ENCODE measurements at regions not wholly inside any gene's neighbourhood (a gene's known extent, or its start where the extent isn't known, plus 50 kb on each side); places are given as distances from the start of the nearest gene placed in this dataset.

- Histone ChIP-seq H3K27me3 (ENCODE audit: control insufficient read depth, insufficient read depth, low read length) (no peaks in the 10 kb centered on the region), H3K4me3 (ENCODE audit: low read depth, low read length) (no peak overlapping the region), H3K27ac (ENCODE audit: insufficient read depth, low read length, poor library complexity, severe bottlenecking) (no peak overlapping the region), H3K9me3 (ENCODE audit: control insufficient read depth in 2 of 2, low read length in 2 of 2) (no peaks in the 10 kb centered on the region), H3K36me3 (ENCODE audit: control insufficient read depth, insufficient read depth, low read length) (no peaks in the 10 kb centered on the region), H3K4me1 (ENCODE audit: control insufficient read depth, insufficient read depth, low read length, poor library complexity, severe bottlenecking) (no peaks in the 10 kb centered on the region)
- Mint-ChIP-seq H3K4me1 (no peaks in the 10 kb centered on the region), H3K9me3 (peaks cover 0 to 4% (median 0%) of the 10 kb centered on the region in 7 donors), H3K27me3 (no peaks in the 10 kb centered on the region), H3K4me3 (no peak overlapping the region), H3K36me3 (no peaks in the 10 kb centered on the region), H3K27ac (no peak overlapping the region)
- no peak for DNase-seq
- no peak for ATAC-seq (ENCODE audit: low read depth in 2 of 2)
Measured at GRCh38 chr2:19505199-19506136, 147.0 kb upstream of the OSR1 start.

GRCh38 chr2:19504400-19505198, 146.2 kb upstream of the OSR1 start:
- Mint-ChIP-seq H3K27ac (no peak overlapping the region), H3K9me3 (peaks cover 0 to 4% (median 0%) of the 10 kb centered on the region in 7 donors), H3K4me1 (no peaks in the 10 kb centered on the region), H3K27me3 (no peaks in the 10 kb centered on the region), H3K4me3 (no peak overlapping the region), H3K36me3 (no peaks in the 10 kb centered on the region)
- ATAC-seq (ENCODE audit: low read depth in 2 of 2) (no peak), DNase-seq (no peak)
- H3K4me3 ChIP-seq (ENCODE audit: low read depth, low read length), result no peak overlapping the region
- no peaks in the 10 kb centered on the region for H3K9me3 ChIP-seq (ENCODE audit: control insufficient read depth in 2 of 2, low read length in 2 of 2)
- no peaks in the 10 kb centered on the region for H3K27me3 ChIP-seq (ENCODE audit: control insufficient read depth, insufficient read depth, low read length)
- H3K27ac ChIP-seq (ENCODE audit: insufficient read depth, low read length, poor library complexity, severe bottlenecking), result no peak overlapping the region
- H3K36me3 ChIP-seq (ENCODE audit: control insufficient read depth, insufficient read depth, low read length), result no peaks in the 10 kb centered on the region
- no peaks in the 10 kb centered on the region for H3K4me1 ChIP-seq (ENCODE audit: control insufficient read depth, insufficient read depth, low read length, poor library complexity, severe bottlenecking)

GRCh38 chr2:19503915-19504314, 145.5 kb upstream of the OSR1 start:
- no peaks in the 10 kb centered on the region for H3K4me1 ChIP-seq (ENCODE audit: control insufficient read depth, insufficient read depth, low read length, poor library complexity, severe bottlenecking)
- H3K27me3 ChIP-seq (ENCODE audit: control insufficient read depth, insufficient read depth, low read length), result no peaks in the 10 kb centered on the region
- H3K4me1 Mint-ChIP-seq, result no peaks in the 10 kb centered on the region
- no peaks in the 10 kb centered on the region for H3K9me3 ChIP-seq (ENCODE audit: control insufficient read depth in 2 of 2, low read length in 2 of 2)
- H3K36me3 ChIP-seq (ENCODE audit: control insufficient read depth, insufficient read depth, low read length), result no peaks in the 10 kb centered on the region
- H3K27ac Mint-ChIP-seq, result no peak overlapping the region
- H3K4me3 ChIP-seq (ENCODE audit: low read depth, low read length), result no peak overlapping the region
- H3K36me3 Mint-ChIP-seq, result no peaks in the 10 kb centered on the region
- H3K4me3 Mint-ChIP-seq, result peak overlapping the region in 1 of 4 donors; percentile 48
- H3K27ac ChIP-seq (ENCODE audit: insufficient read depth, low read length, poor library complexity, severe bottlenecking), result no peak overlapping the region
- H3K27me3 Mint-ChIP-seq, result no peaks in the 10 kb centered on the region
- no peak for DNase-seq
- H3K9me3 Mint-ChIP-seq, result peaks cover 0 to 4% (median 0%) of the 10 kb centered on the region in 7 donors
- no peak for ATAC-seq (ENCODE audit: low read depth in 2 of 2)

- H3K4me3 Mint-ChIP-seq, result no peak overlapping the region
- Histone ChIP-seq H3K4me1 (ENCODE audit: control insufficient read depth, insufficient read depth, low read length, poor library complexity, severe bottlenecking) (no peaks in the 10 kb centered on the region), H3K27ac (ENCODE audit: insufficient read depth, low read length, poor library complexity, severe bottlenecking) (no peak overlapping the region), H3K27me3 (ENCODE audit: control insufficient read depth, insufficient read depth, low read length) (no peaks in the 10 kb centered on the region), H3K9me3 (ENCODE audit: control insufficient read depth in 2 of 2, low read length in 2 of 2) (no peaks in the 10 kb centered on the region), H3K36me3 (ENCODE audit: control insufficient read depth, insufficient read depth, low read length) (no peaks in the 10 kb centered on the region), H3K4me3 (ENCODE audit: low read depth, low read length) (no peak overlapping the region)
- no peak overlapping the region for H3K27ac Mint-ChIP-seq
- no peaks in the 10 kb centered on the region for H3K27me3 Mint-ChIP-seq
- H3K4me1 Mint-ChIP-seq, result no peaks in the 10 kb centered on the region
- DNase-seq (no peak), ATAC-seq (ENCODE audit: low read depth in 2 of 2) (no peak)
- H3K36me3 Mint-ChIP-seq, result no peaks in the 10 kb centered on the region
- peaks cover 0 to 6% (median 0%) of the 10 kb centered on the region in 7 donors for H3K9me3 Mint-ChIP-seq
Measured at GRCh38 chr2:19503406-19503805, 145.0 kb upstream of the OSR1 start.

- Histone ChIP-seq H3K27me3 (ENCODE audit: control insufficient read depth, insufficient read depth, low read length) (no peaks in the 10 kb centered on the region), H3K9me3 (ENCODE audit: control insufficient read depth in 2 of 2, low read length in 2 of 2) (no peaks in the 10 kb centered on the region), H3K36me3 (ENCODE audit: control insufficient read depth, insufficient read depth, low read length) (no peaks in the 10 kb centered on the region), H3K27ac (ENCODE audit: insufficient read depth, low read length, poor library complexity, severe bottlenecking) (no peak overlapping the region), H3K4me3 (ENCODE audit: low read depth, low read length) (no peak overlapping the region), H3K4me1 (ENCODE audit: control insufficient read depth, insufficient read depth, low read length, poor library complexity, severe bottlenecking) (no peaks in the 10 kb centered on the region)
- Mint-ChIP-seq H3K27ac (no peak overlapping the region), H3K4me1 (no peaks in the 10 kb centered on the region), H3K27me3 (no peaks in the 10 kb centered on the region), H3K36me3 (no peaks in the 10 kb centered on the region), H3K9me3 (peaks cover 0 to 6% (median 0%) of the 10 kb centered on the region in 7 donors), H3K4me3 (no peak overlapping the region)
- ATAC-seq (ENCODE audit: low read depth in 2 of 2) (no peak), DNase-seq (no peak)
Measured at GRCh38 chr2:19500126-19500525, 141.7 kb upstream of the OSR1 start.

- no peaks in the 10 kb centered on the region for H3K36me3 Mint-ChIP-seq
- DNase-seq (no peak), ATAC-seq (ENCODE audit: low read depth in 2 of 2) (no peak)
- H3K4me3 Mint-ChIP-seq, result no peak overlapping the region
- H3K4me1 ChIP-seq (ENCODE audit: control insufficient read depth, insufficient read depth, low read length, poor library complexity, severe bottlenecking), result no peaks in the 10 kb centered on the region
- H3K4me3 ChIP-seq (ENCODE audit: low read depth, low read length), result no peak overlapping the region
- H3K27me3 ChIP-seq (ENCODE audit: control insufficient read depth, insufficient read depth, low read length), result no peaks in the 10 kb centered on the region
- H3K27me3 Mint-ChIP-seq, result peaks cover 7% of the 10 kb centered on the region
- no peaks in the 10 kb centered on the region for H3K36me3 ChIP-seq (ENCODE audit: control insufficient read depth, insufficient read depth, low read length)
- no peak overlapping the region for H3K27ac Mint-ChIP-seq
- no peak overlapping the region for H3K27ac ChIP-seq (ENCODE audit: insufficient read depth, low read length, poor library complexity, severe bottlenecking)
- peaks cover 0 to 4% (median 0%) of the 10 kb centered on the region in 7 donors for H3K9me3 Mint-ChIP-seq
- H3K9me3 ChIP-seq (ENCODE audit: control insufficient read depth in 2 of 2, low read length in 2 of 2), result no peaks in the 10 kb centered on the region
- no peaks in the 10 kb centered on the region for H3K4me1 Mint-ChIP-seq
Measured at GRCh38 chr2:19496646-19497045, 138.2 kb upstream of the OSR1 start.

GRCh38 chr2:19494241-19494640, 135.8 kb upstream of the OSR1 start:
- Histone ChIP-seq H3K4me3 (ENCODE audit: low read depth, low read length) (no peak overlapping the region), H3K27ac (ENCODE audit: insufficient read depth, low read length, poor library complexity, severe bottlenecking) (no peak overlapping the region), H3K4me1 (ENCODE audit: control insufficient read depth, insufficient read depth, low read length, poor library complexity, severe bottlenecking) (no peaks in the 10 kb centered on the region), H3K27me3 (ENCODE audit: control insufficient read depth, insufficient read depth, low read length) (no peaks in the 10 kb centered on the region), H3K9me3 (ENCODE audit: control insufficient read depth in 2 of 2, low read length in 2 of 2) (no peaks in the 10 kb centered on the region), H3K36me3 (ENCODE audit: control insufficient read depth, insufficient read depth, low read length) (no peaks in the 10 kb centered on the region)
- no peak overlapping the region for H3K4me3 Mint-ChIP-seq
- DNase-seq, result no peak
- peaks cover 15% of the 10 kb centered on the region for H3K27me3 Mint-ChIP-seq
- no peaks in the 10 kb centered on the region for H3K36me3 Mint-ChIP-seq
- H3K4me1 Mint-ChIP-seq, result no peaks in the 10 kb centered on the region
- H3K27ac Mint-ChIP-seq, result no peak overlapping the region
- ATAC-seq (ENCODE audit: low read depth in 2 of 2), result no peak
- peaks cover 0 to 2% (median 0%) of the 10 kb centered on the region in 7 donors for H3K9me3 Mint-ChIP-seq

Data from CD4-positive, CD25-positive, alpha-beta regulatory T cell (primary cell).